T-helper 2 cell treated with Interferon-gamma antibody and Interleukin-4, amounts not matched to agents 100 ng/mL and 5 ng/mL, for 36 hours (primary cell): ENCODE measurements at regions not wholly inside any gene's neighbourhood (a gene's known extent, or its start where the extent isn't known, plus 50 kb on each side); places are given as distances from the start of the nearest gene placed in this dataset.

ENCODE experiments used
- intact Hi-C: fragments of 100-400 bp; cut with micrococcal nuclease; formaldehyde crosslinking; loops from one replicate; pipeline ENCODE4 v1.15.1; 2023

GRCh38 chr16:86016201-86016965 lies 117.4 kb downstream of the IRF8 start:
- intact Hi-C loops, result loop anchor here (1.0 kb wide), 1 partner anchor 195 kb away; no protein-coding TSS in a partner anchor

GRCh38 chr16:86018071-86018470 lies 119.1 kb downstream of the IRF8 start:
- intact Hi-C loops, result no loop called here

- intact Hi-C loops, result no loop called here
Observed at GRCh38 chr16:86018487-86018886, 119.5 kb downstream of the IRF8 start.

GRCh38 chr16:86018941-86019340 lies 120.0 kb downstream of the IRF8 start:
- intact Hi-C loops, result no loop called here

GRCh38 chr16:86019446-86020047 lies 120.6 kb downstream of the IRF8 start:
- intact Hi-C loops, result no loop called here

- intact Hi-C loops, result no loop called here
Observed at GRCh38 chr16:86020971-86021370, 122.0 kb downstream of the IRF8 start.

- intact Hi-C loops, result no loop called here
Observed at GRCh38 chr16:86022381-86022960, 123.5 kb downstream of the IRF8 start.

GRCh38 chr16:86024210-86024609 lies 125.2 kb downstream of the IRF8 start:
- intact Hi-C loops, result no loop called here

GRCh38 chr16:86025706-86026105 lies 126.7 kb downstream of the IRF8 start:
- intact Hi-C loops, result no loop called here

- intact Hi-C loops, result no loop called here
Observed at GRCh38 chr16:86026171-86026910, 127.4 kb downstream of the IRF8 start.

GRCh38 chr16:86026916-86027315 lies 128.0 kb downstream of the IRF8 start:
- intact Hi-C loops, result no loop called here

- intact Hi-C loops, result no loop called here
Observed at GRCh38 chr16:86027373-86028126, 128.6 kb downstream of the IRF8 start.

GRCh38 chr16:86029131-86029741 lies 130.3 kb downstream of the IRF8 start:
- intact Hi-C loops, result no loop called here

GRCh38 chr16:86030116-86030515 lies 131.2 kb downstream of the IRF8 start:
- intact Hi-C loops, result no loop called here

GRCh38 chr16:86031141-86031678 lies 132.2 kb downstream of the IRF8 start:
- intact Hi-C loops, result no loop called here

- intact Hi-C loops, result no loop called here
Observed at GRCh38 chr16:86033016-86033474, 134.1 kb downstream of the IRF8 start.

- intact Hi-C loops, result no loop called here
Observed at GRCh38 chr16:86033971-86034370, 135.0 kb downstream of the IRF8 start.

GRCh38 chr16:86034421-86034919 lies 135.5 kb downstream of the IRF8 start:
- intact Hi-C loops, result no loop called here

- intact Hi-C loops, result no loop called here
Observed at GRCh38 chr16:86035906-86036305, 136.9 kb downstream of the IRF8 start.
